GM13976 (cell line): ENCODE measurements at regions not wholly inside any gene's neighbourhood (a gene's known extent, or its start where the extent isn't known, plus 50 kb on each side); places are given as distances from the start of the nearest gene placed in this dataset.
A peak's percentile ranks its signal among the peaks of the same experiment; 100 is the strongest.

Source experiments
- DNase-seq: peaks from one replicate; pipeline ENCODE4 v3.0.0; 2012; ENCODE audit warnings: low spot score
- in situ Hi-C: fragments of 300-500 bp; cut with MboI; formaldehyde crosslinking; loops from one replicate; pipeline ENCODE4 v1.12.0; 2022; ENCODE audit warnings: low sequenced_read_pairs, mixed read lengths, inconsistent platforms; ENCODE audit not compliant: unreplicated experiment
- TF ChIP-seq, protein P1 (sequence below): IDR thresholded peaks from 2 replicates; pipeline ENCODE4 v1.5.1; 2012; ENCODE audit warnings: borderline replicate concordance, mild to moderate bottlenecking; ENCODE audit not compliant: insufficient read depth; ENCODE audit errors: extremely low read depth, missing control alignments, control extremely low read depth

DNA sequence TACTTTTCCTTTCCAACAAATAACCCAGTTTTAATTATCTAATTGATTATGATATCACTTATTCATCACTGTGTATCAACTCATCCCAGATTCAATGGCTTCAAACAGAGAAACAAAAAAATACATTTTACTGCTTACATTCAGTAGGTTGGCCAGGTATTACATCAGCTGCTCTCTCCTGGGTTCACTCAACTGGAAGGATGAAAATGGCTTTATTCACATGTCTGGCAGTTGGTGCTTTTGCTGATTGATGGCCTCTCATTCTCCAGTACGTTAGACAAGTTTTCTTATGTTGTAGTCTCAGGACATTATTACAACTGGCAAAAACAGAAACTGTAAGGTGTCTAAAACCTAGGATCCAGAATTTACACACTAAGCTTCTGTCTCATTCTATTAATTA lies 811.0 kb upstream of the ALCAM start:
- TF ChIP-seq, protein P1, sequence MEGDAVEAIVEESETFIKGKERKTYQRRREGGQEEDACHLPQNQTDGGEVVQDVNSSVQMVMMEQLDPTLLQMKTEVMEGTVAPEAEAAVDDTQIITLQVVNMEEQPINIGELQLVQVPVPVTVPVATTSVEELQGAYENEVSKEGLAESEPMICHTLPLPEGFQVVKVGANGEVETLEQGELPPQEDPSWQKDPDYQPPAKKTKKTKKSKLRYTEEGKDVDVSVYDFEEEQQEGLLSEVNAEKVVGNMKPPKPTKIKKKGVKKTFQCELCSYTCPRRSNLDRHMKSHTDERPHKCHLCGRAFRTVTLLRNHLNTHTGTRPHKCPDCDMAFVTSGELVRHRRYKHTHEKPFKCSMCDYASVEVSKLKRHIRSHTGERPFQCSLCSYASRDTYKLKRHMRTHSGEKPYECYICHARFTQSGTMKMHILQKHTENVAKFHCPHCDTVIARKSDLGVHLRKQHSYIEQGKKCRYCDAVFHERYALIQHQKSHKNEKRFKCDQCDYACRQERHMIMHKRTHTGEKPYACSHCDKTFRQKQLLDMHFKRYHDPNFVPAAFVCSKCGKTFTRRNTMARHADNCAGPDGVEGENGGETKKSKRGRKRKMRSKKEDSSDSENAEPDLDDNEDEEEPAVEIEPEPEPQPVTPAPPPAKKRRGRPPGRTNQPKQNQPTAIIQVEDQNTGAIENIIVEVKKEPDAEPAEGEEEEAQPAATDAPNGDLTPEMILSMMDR = no peak
- in situ Hi-C loops = no loop called here
- DNase-seq = no peak

DNA sequence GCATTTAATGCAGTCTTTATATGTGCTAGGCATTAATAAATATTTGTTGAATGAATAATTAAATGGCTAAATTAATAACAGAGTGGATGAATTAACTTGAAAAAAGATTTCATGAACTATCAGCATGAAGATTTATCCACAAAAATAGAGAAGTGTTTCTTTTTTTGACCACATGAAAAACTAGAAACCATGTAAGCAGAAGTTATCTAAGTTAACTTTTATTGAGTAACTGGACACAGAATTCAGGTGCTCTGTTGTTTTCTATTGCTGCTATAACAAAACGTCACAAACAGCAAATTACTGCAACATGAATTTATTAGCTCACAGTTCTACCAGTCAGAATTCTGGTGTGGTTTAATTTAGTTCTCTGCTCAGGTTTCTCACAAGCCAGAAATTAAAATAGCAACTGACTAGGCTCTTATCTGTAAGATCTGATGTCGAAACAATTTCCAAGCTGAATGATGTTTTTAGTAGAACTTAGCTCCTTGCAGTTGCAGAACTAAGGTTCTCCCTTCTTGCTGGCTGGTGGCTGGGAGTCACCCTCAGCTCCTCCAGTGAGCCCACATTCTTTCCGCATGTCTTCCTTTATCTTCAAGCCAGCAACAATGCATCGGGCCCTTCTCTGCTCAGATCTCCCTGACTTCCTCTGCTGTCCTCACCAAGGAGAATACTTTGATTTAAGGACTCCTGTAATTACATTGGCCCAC lies 810.2 kb upstream of the ALCAM start:
- in situ Hi-C loops = no loop called here
- TF ChIP-seq, protein P1 = no peak
- DNase-seq = no peak

DNA sequence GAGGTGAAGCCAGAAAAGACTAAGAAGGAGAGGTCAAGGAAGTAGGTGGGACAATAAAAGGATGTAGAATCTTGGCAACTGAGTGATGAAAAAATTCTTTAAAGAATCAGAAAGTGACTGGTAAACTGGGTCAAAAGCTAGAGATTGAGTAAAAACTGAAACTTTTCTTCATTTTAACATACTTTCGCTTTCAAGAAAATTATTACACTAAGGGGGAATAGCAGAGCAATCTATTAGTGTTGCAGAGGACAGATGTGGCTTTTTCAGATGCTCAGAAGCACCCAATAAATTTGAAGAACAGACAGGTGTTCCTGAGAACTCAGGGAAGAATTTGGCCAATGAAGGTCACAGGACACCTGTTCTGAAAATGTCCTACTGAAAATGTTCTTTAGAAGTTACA lies 805.4 kb upstream of the ALCAM start:
- TF ChIP-seq, protein P1 = no peak
- in situ Hi-C loops = no loop called here
- no peak for DNase-seq

DNA sequence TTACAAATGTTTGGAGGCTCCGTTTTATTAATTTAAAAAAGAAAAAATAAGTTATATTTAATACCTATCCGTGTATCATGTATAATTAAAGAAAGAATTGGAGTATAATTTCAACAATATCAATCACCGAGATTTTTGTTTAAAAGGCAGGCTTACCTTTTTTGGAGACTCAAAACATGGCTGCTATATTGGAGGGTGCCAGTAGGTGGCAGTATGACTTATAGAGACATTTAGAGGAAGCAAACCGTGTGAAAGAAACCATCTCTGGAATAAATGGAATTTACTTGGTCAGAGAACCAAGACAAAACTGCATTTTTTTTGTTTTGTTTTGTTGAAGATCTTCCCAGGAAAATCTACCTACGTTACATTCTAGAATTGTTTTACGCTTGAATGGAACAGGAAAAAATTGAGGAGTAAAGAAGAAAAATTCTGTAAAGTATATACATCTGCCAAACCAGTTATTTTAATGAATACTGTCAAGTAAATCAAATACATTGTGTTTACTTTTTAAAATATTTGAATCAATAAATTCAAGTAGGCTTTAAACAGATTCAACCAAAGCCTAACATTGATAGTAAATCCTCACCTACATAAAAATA lies 802.6 kb upstream of the ALCAM start:
- no peak for DNase-seq
- in situ Hi-C loops = no loop called here
- TF ChIP-seq, protein P1 = peak; percentile 18

DNA sequence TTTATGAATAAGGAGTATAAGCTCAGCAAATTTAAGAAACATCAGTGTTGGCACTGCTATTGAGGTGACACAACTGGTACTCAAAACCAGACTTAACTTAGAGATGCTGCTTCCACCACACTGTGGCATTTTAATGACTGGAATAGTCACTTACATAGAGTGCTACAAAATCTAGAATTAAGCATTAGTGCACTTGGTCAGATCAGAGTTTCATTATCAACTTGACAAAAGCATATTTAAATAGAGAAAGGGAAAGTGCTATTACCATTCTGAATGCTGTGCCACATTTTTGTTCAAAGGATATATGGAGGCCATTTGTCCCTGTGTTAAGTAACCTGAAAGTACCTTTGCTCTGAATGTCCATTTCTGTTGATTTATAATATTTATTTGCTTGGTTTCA lies 800.7 kb upstream of the ALCAM start:
- TF ChIP-seq, protein P1 = no peak
- no peak for DNase-seq
- in situ Hi-C loops = no loop called here

DNA sequence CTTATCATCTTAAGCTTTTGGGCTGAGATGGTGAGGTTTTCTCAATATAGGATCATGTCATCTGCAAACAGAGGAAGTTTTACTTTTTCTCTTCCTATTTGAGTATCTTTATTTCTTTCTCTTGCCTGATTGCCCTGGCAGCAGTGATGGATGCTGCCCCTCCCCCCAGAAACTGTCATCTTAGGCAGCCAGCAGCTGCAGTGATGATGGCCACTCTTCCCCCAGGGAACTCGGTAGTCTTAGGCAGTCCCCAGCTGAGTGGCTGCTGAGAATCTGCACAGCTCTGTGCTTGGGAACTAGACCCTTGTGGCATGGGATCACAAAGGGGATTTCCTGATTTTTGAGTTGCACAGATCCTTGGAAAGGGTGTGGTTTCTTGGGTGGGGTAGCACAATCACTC lies 791.1 kb upstream of the ALCAM start:
- in situ Hi-C loops = no loop called here
- TF ChIP-seq, protein P1 = no peak
- no peak for DNase-seq
